ENCODE measurements at regions not wholly inside any gene's neighbourhood (a gene's known extent, or its start where the extent isn't known, plus 50 kb on each side); places are given as distances from the start of the nearest gene placed in this dataset.

DNA sequence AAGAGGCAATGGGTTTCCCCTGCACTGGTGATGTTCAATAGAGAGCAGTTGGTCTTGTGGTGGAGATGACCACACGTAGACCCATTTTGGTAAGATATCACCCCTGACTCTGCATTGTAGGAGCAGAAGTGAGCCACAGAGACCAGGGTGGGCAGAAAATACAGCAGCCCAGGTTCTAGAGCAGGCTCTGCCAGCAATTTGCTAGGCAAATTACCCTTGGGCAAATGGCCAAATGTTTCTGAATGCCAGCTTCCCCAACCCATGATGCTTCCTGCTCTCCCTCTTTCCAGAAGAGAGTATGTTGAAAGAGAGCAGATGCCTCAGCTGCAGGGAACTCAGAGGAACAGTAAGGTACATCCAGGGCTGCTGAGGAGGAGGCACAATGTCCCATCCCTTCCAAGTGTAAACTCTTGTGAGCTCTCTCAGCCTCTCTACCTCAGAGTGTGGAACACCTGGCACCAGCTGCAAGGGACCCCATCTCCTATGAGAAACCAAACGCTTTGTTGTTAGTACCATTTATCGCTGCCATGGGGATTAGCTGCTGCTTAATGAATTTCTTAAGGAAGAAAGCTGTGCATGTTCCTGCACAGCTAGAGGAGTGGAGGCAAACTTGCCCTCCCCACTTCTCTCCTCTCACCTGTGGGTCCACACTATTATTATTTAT, 317.5 kb upstream of the MOCS1 start:
- Histone ChIP-seq H3K4me1 (no peaks in the 10 kb centered on the region), H3K27me3 (no peaks in the 10 kb centered on the region), H3K4me3 (no peak overlapping the region), H3K36me3 (no peaks in the 10 kb centered on the region), H3K27ac (no peak overlapping the region), H3K9me3 (no peaks in the 10 kb centered on the region)
- intact Hi-C loops (cut with DNase I), result no loop called here
- TF ChIP-seq, protein P1, sequence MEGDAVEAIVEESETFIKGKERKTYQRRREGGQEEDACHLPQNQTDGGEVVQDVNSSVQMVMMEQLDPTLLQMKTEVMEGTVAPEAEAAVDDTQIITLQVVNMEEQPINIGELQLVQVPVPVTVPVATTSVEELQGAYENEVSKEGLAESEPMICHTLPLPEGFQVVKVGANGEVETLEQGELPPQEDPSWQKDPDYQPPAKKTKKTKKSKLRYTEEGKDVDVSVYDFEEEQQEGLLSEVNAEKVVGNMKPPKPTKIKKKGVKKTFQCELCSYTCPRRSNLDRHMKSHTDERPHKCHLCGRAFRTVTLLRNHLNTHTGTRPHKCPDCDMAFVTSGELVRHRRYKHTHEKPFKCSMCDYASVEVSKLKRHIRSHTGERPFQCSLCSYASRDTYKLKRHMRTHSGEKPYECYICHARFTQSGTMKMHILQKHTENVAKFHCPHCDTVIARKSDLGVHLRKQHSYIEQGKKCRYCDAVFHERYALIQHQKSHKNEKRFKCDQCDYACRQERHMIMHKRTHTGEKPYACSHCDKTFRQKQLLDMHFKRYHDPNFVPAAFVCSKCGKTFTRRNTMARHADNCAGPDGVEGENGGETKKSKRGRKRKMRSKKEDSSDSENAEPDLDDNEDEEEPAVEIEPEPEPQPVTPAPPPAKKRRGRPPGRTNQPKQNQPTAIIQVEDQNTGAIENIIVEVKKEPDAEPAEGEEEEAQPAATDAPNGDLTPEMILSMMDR (IDR thresholded peaks at IDR 0.05), result no peak
- TF ChIP-seq POLR2AphosphoS5 (IDR thresholded peaks at IDR 0.05) (no peak), POLR2A (IDR thresholded peaks at IDR 0.05) (no peak), EP300 (IDR thresholded peaks at IDR 0.05) (no peak)
- 64 to 81% methylated on average over 3 of the region's 3 CpGs for WGBS, 2 donors
- no peak for DNase-seq

DNA sequence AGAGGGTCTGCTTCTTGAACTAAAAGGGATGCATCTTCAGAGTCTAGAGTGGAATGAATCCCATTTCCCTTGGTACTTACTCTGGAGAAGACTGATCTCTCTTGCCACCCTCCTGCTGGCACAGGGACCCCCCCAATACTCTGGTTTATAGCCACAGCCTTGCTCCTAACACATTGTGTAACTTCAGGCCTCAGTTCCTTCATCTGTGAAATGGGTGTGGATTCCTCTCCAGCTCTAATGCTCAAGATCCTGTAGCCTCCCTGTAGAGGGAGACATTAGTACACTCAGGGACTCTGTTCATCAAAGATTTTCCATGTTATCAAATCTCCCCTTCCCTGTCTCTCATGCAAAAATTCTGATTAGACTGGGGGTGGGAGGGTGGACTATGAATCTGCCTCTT, 315.7 kb upstream of the MOCS1 start:
- intact Hi-C loops (cut with DNase I), result no loop called here
- H3K4me1 ChIP-seq, result no peaks in the 10 kb centered on the region
- no peak for TF ChIP-seq EP300 (IDR thresholded peaks at IDR 0.05)
- TF ChIP-seq POLR2AphosphoS5 (IDR thresholded peaks at IDR 0.05), result no peak
- TF ChIP-seq, protein P1 (IDR thresholded peaks at IDR 0.05), result no peak
- TF ChIP-seq POLR2A (IDR thresholded peaks at IDR 0.05), result no peak
- H3K27me3 ChIP-seq, result no peaks in the 10 kb centered on the region
- no peak for DNase-seq
- no peak overlapping the region for H3K4me3 ChIP-seq
- H3K27ac ChIP-seq, result no peak overlapping the region
- no peaks in the 10 kb centered on the region for H3K36me3 ChIP-seq
- no peaks in the 10 kb centered on the region for H3K9me3 ChIP-seq

DNA sequence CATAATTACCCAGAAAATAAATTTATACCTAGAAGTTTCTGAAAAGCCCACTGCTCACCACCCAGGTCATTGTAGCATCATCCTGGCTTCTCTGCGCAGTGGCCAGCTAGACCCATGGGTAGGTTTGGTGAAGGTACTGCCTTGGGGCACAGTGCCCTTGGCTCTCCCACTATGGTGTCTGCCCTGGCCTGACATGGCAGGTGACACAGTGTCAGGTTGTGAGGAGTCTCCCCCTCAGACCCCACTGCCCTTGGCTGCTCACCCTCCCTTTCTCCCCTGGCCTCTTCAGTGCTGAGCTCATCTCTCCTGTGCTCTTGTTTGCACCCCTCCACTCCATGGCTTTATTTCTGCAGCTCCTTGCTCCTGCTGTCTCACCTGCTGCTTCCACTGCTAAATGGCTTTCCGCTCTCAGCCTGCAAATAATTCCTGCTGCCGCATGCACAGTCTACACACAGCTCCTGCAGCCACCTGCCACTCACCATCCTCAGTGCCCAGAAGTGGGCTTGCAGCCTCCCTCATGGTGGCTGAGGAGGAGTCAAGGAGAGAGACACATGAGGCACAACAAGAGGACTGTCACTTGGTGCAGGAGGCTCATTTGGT, 313.4 kb upstream of the MOCS1 start:
- no peaks in the 10 kb centered on the region for H3K4me1 ChIP-seq
- H3K4me3 ChIP-seq, result no peak overlapping the region
- peaks cover 0 to 2% (median 0%) of the 10 kb centered on the region in 4 donors for H3K9me3 ChIP-seq
- no peaks in the 10 kb centered on the region for H3K36me3 ChIP-seq
- WGBS, 2 donors, result 93 to 95% methylated on average over 3 of the region's 3 CpGs
- no peak overlapping the region for H3K27ac ChIP-seq
- no peak for TF ChIP-seq POLR2A (IDR thresholded peaks at IDR 0.05)
- TF ChIP-seq EP300 (IDR thresholded peaks at IDR 0.05), result no peak
- TF ChIP-seq, protein P1 (IDR thresholded peaks at IDR 0.05), result no peak
- no peak for TF ChIP-seq POLR2AphosphoS5 (IDR thresholded peaks at IDR 0.05)
- H3K27me3 ChIP-seq, result no peaks in the 10 kb centered on the region
- intact Hi-C loops (cut with DNase I), result no loop called here
- DNase-seq, result no peak

DNA sequence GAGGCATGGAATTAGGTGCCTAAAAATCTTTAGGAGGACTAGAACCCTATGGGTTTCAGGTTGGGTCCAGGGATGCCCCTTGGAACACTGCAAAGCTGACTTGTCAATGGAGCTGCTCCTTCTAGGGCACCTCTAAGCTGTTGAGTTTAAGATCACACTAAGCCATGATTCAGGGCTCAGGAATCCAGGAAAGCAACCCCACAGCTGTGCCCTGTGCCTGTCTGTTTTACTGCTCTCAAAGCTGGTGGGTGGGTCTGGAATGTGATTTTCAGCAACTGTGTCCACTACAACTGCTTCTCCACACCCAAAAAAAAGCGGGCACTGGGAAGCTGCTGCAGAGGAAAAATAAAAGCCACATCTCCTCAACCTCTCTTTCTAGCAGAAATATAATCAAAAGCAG, 310.4 kb upstream of the MOCS1 start:
- H3K27me3 ChIP-seq, result no peaks in the 10 kb centered on the region
- WGBS, 2 donors, result 62 to 72% methylated on average over 1 of the region's 1 CpG
- H3K9me3 ChIP-seq, result peaks cover 0 to 3% (median under 1%) of the 10 kb centered on the region in 4 donors
- no peaks in the 10 kb centered on the region for H3K4me1 ChIP-seq
- no peaks in the 10 kb centered on the region for H3K36me3 ChIP-seq
- intact Hi-C loops (cut with DNase I), result no loop called here
- H3K27ac ChIP-seq, result no peak overlapping the region
- DNase-seq, result no peak
- TF ChIP-seq POLR2AphosphoS5 (IDR thresholded peaks at IDR 0.05) (no peak), EP300 (IDR thresholded peaks at IDR 0.05) (no peak), POLR2A (IDR thresholded peaks at IDR 0.05) (no peak)
- TF ChIP-seq, protein P1 (IDR thresholded peaks at IDR 0.05), result no peak
- no peak overlapping the region for H3K4me3 ChIP-seq

Data from sigmoid colon (tissue), 6 donors.